GM12874 (cell line): ENCODE measurements at regions not wholly inside any gene's neighbourhood (a gene's known extent, or its start where the extent isn't known, plus 50 kb on each side); places are given as distances from the start of the nearest gene placed in this dataset.

Experiments
- TF ChIP-seq, protein P1 (sequence below): IDR thresholded peaks from 2 replicates; pipeline ENCODE4 v1.5.1; 2011; ENCODE audit warnings: low read depth, mild to moderate bottlenecking, control low read depth, low read length, moderate library complexity; ENCODE audit not compliant: insufficient read depth

DNA sequence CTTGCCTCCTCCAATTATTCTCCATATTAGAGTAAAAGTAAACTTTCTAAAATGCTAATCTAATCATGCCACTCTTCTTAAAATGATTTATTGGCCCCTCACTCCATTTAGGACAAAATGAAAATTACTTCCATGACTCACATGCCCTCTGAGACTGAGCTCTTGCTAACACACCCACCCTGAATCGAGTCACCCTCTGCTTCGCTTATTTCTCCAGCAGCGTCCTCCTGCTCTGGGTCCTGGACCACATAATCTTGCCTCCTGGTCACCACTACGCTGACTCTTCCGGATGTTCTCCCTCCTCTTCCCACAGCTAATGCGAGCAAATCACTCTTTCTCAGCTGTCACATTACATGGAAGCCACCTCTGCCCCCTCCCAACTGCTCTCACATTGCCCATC lies 384.0 kb upstream of the FZD8 start:
- TF ChIP-seq, protein P1, sequence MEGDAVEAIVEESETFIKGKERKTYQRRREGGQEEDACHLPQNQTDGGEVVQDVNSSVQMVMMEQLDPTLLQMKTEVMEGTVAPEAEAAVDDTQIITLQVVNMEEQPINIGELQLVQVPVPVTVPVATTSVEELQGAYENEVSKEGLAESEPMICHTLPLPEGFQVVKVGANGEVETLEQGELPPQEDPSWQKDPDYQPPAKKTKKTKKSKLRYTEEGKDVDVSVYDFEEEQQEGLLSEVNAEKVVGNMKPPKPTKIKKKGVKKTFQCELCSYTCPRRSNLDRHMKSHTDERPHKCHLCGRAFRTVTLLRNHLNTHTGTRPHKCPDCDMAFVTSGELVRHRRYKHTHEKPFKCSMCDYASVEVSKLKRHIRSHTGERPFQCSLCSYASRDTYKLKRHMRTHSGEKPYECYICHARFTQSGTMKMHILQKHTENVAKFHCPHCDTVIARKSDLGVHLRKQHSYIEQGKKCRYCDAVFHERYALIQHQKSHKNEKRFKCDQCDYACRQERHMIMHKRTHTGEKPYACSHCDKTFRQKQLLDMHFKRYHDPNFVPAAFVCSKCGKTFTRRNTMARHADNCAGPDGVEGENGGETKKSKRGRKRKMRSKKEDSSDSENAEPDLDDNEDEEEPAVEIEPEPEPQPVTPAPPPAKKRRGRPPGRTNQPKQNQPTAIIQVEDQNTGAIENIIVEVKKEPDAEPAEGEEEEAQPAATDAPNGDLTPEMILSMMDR, result no peak

DNA sequence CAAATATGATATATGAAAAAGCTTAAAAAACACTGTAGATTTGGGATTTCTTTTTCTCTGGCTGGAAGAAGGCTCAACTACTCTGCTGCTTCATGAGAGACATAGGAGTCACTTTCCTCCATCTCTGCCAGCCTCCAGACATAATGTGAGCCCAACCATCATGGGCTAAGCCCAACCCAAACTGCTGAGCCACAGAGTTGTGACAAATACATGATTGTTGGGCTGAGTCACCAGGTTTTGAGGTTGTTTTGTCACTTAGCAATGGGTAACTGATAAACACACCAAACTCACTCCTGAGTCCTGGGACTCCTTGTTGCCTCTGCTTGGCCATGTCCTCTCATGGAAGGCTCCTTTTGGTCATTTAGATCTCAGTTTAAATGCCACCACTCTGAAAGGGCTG lies 381.8 kb upstream of the FZD8 start:
- TF ChIP-seq, protein P1, result no peak

- TF ChIP-seq, protein P1, result no peak
These were observed 379.0 kb upstream of the FZD8 start for GRCh38 chr10:36021096-36021495.

GRCh38 chr10:36019749-36020148 lies 377.7 kb upstream of the FZD8 start:
- TF ChIP-seq, protein P1, result no peak

- TF ChIP-seq, protein P1, result no peak
These were observed 376.9 kb upstream of the FZD8 start for GRCh38 chr10:36018996-36019395.

DNA sequence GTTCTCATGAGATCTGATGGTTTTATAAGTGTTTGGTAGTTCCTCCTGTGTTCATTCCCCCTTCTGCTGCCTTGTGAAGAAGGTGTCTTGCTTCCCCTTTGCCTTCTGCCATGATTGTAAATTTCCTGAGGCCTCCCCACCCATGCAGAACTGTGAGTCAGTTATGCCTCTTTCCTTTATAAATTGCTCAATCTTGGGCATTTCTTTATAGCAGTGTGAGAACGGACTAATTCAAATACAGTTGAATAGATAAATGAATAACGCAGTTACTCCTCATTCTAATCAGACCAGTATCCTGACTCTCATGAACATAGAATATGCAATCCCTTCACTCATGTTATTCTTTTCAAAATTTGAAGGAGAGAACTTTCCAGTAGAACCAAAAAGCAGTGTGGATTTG lies 375.0 kb upstream of the FZD8 start:
- TF ChIP-seq, protein P1, result no peak

GRCh38 chr10:36007369-36007768 lies 365.3 kb upstream of the FZD8 start:
- TF ChIP-seq, protein P1, result no peak

DNA sequence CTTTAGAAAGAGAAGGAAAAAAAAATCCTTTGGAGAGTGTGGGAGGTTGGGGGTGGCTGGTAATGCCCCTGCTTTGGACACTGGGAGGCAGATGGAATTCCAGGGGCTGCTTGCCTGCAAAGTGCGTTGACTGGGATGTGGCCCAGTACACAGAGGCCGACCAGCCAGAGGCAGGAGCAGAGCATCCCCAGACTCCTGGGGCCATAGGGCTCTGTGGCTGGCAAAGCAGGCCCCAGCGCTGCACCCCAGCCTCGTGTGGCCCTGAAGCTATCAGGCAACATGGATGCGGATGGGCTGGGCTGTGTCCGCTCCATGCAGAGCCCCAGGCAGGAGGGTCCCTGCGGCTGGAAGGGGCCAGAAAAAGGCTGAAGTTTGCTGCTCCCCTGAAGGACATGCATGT lies 361.6 kb upstream of the FZD8 start:
- TF ChIP-seq, protein P1, result no peak
